HG03139 (cell line): ENCODE measurements at regions not wholly inside any gene's neighbourhood (a gene's known extent, or its start where the extent isn't known, plus 50 kb on each side); places are given as distances from the start of the nearest gene placed in this dataset.
"Not testable (repeated sequence)": the region's sequence is repeated elsewhere in the genome, so short reads cannot be mapped to it uniquely, and the experiment has no call there.

Source experiments
- ATAC-seq: cut with Tn5 transposase; IDR thresholded peaks from one replicate; pipeline ENCODE4 v1.9.1; 2021; ENCODE audit not compliant: unreplicated experiment

DNA sequence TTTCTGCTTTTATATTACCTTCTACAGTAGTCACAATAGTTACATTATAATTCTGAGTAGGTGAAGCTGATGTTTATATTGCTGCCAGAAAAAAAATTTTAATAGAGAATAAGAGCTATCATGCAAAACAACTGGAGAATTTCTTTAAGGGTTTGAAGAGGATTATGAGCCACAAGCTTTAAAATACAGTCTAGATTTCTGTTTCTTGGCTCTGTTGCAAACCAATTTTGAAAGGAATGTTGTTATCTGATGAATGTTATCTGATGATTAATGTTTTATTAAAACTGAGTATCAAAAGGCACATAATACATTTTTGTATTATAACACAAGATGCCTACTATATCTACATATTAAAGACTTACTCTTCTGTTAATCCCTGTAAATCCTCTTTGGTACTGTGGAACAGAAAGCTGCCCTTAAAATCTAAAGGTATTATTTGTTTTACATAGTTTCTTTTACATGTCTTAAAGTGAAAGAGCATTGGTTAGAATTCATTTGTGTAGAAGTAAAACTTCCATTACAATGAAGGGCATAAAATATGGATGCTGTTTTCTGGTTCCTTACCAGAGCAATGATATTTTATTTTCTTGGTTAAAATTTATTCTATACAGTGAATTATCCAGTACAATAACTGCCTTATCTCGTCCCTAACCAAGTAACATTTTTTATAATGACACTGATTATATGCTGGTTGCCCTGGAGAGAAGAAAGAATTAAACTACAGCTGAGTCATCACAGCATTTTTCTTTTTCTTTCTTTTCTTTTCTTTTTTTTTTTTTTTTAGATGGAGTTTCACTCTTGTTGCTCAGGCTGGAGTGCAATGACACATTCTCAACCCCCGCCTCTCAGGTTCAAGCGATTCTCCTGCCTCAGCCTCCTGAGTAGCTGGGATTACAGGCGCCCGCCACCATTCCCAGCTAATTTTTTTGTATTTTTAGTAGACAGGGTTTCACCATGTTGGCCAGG, 205.7 kb downstream of the TANC2 start:
- ATAC-seq = no peak

DNA sequence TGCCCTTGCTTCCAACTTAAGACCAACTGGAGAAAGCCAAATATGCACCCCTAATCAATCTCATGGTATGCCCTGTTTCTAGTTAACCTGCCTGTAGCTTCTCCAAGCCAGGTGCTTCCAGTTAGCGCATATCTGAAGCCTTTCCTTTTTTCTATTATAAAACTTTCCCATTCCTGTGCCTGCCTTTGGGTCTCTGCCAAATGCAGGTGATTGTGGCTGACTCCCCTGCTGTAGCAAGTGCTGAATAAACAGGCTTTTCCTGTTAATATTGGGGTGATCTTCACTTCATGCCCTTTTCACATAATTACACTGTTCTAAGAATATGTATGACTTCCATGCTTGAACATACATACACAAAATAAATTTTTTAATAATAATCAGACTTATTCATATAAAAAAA, 207.4 kb downstream of the TANC2 start:
- ATAC-seq = no peak

GRCh38 chr17:63173903-63174302, 207.9 kb downstream of the TANC2 start:
- no peak for ATAC-seq

DNA sequence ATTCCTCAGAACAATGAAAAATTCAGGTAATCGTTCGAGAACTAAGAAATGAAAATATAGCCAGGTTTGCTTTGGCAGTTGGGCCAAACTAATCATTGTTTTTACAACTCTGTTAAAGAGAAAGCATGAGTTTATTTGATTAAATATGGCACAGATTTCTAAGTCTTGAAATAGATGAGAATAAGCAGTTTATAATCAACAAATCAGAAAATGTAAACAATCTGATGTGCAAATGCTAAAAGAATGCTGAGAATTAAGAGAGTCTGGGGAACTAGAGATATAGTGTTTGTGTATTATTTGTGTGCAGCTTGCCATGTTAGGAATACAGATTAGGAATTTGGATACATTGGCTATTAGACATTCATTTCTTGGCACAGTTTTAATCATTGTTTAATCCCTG, 212.5 kb downstream of the TANC2 start:
- ATAC-seq = no peak

DNA sequence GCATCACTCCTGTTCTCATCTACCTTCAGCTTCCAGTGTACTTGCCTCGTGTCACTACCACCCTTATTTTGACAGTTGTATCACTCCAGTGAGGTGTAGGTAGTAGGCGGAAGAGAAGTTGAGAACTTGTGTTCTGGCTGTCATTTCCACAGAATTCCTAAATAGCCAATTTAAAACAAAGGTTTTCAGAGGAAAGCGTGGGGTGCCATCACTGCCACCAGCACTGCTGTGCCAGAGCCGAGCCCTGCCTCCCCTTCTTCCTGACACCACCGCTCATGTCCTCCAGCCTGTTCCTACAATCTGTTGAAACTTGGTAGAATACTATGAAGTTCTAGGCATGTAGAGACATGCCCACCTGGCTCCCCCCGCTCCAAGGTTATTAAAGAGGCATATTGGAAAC, 215.8 kb downstream of the TANC2 start:
- ATAC-seq = no peak

DNA sequence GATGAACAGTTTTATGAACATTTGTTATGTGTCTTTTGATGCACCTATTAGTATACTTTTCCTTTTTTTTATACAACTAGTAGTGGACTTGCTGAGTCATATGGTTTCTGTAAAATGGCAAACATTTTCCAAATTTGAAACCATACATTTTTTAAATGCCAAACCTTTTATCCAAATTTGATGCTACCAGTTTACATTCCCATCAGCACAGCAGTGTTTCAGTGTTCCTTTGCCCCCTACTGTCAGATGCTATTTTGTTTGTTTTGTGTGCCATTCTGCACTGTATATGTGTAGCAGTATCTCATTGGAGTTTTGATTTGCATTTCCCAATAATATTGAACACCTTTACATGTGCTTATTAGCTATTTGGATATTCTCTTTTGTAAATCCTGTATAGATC, 219.4 kb downstream of the TANC2 start:
- ATAC-seq = no peak

DNA sequence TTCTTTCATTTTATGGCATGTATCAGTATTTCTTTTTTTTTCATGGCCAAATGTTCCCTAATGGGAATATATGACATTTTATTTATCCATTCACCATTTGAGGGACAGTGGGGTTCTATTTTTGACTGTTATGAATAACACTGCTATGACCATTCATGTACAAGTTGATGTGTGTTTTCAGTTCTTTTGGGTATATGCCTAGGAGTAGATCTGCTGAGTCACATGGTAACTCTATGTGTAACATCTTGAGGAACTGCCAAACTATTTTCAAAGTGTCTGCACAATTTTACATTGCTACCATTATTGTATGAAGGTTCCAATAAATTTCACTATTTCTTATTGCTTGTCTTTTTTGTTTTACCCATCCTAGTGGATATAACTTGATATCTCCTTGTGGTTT, 223.0 kb downstream of the TANC2 start:
- no peak for ATAC-seq

GRCh38 chr17:63189930-63190329, 223.9 kb downstream of the TANC2 start:
- no peak for ATAC-seq

DNA sequence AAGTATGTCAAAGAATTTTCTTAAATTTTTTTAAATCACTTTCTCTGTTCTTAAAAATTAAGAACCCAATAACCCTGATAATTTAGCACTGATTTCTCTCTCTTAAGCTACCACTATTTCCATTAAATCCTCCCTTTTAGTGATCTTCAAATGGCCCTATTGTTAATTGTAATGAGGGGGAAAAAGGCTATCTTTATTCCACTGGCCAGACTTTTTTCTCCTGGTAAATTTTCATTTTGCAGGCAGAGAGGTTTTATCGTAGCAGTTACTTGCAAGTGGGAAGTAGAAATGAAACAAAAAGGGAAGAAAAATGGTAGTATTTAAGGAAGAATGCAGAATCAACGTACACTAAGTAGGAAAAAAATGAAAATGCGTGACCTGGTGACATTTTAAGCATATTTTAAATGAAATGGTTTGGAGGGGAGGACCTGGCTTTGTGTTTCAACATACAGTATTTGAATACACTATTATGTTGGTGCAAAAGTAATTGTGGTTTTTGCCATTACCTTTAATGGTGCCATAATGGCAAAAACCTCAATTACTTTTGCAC, 224.9 kb downstream of the TANC2 start:
- no peak for ATAC-seq

- ATAC-seq = no peak
These were observed 225.6 kb downstream of the TANC2 start for GRCh38 chr17:63191610-63192009.

DNA sequence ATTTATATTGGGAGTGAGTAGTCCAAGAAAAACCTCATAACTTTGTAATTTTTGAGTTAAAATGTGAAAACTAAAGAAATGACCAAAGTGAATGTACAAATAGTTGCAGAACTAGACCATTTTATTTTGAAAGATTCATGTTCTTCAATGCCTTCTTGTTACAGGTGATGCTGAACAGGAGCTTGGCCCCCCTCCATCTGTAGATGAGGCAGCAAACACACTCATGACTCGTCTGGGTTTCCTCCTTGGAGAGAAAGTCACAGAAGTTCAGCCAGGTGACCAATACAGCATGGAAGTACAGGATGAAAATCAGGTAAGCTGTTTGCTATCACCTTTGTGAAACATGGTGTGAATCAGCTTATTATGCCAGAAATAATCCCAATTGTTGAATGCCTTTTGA, 227.8 kb downstream of the TANC2 start:
- no peak for ATAC-seq

DNA sequence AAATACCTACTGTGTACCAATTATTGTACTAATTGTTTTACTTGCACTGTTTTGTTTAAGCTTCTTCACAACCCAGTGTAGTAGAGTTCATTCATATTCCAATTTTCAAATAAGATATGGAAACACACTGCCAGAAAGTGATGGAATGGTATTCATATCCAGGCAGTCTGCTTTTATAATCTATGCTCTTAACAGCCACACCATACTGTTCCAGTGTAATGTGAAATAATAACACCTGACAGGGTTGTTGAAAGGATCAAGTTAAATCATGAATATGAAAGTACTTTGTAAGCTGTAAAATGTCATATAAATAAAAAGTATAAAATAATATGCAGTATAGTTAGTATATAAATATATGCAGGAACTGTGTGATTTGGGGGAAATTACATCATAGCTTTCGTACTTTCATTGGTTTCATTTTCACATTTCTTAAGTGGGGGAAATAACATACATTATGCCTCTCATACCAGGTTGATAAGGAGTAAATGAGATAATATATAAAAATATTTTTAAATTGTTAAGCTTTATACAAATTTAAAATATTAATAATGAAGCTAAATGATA, 230.8 kb downstream of the TANC2 start:
- no peak for ATAC-seq

DNA sequence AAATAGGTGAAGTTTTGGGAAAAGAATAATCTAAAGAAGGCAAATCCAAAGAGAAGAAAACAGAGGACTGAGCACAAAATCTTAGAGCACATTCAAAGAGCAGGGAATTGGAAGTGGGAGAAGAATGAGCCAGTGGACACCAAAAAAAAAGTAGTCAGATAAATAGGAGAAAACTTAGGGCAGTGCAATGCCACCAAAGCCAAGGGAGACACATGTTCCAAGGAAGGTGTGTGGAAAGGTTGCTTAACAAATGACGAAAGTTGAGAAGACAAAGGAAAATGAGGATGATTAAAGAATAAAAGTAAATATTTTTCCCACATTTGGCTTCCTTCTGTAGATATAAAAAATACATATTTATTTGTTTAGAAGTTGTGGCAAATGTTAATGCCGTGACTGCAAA, 237.6 kb downstream of the TANC2 start:
- ATAC-seq = no peak

- ATAC-seq = no peak
These were observed 224.2 kb downstream of the CYB561 start for GRCh38 chr17:63221939-63222338.

- ATAC-seq = no peak
These were observed 223.5 kb downstream of the CYB561 start for GRCh38 chr17:63222655-63223054.

GRCh38 chr17:63223212-63223911, 222.7 kb downstream of the CYB561 start:
- ATAC-seq = no peak

GRCh38 chr17:63224644-63225043, 221.5 kb downstream of the CYB561 start:
- ATAC-seq = no peak

GRCh38 chr17:63226720-63227119, 219.4 kb downstream of the CYB561 start:
- not testable (repeated sequence) for ATAC-seq

GRCh38 chr17:63231015-63231620, 215.0 kb downstream of the CYB561 start:
- ATAC-seq = not testable (repeated sequence)

- ATAC-seq = no peak
These were observed 213.4 kb downstream of the CYB561 start for GRCh38 chr17:63232565-63233310.
